Loucy (cell line): ENCODE measurements at regions not wholly inside any gene's neighbourhood (a gene's known extent, or its start where the extent isn't known, plus 50 kb on each side); places are given as distances from the start of the nearest gene placed in this dataset.

Source experiments
- EZH2phosphoT487 ChIP-seq: fragments of 200-600 bp; IDR thresholded peaks from 2 replicates; pipeline ENCODE4 v1.6.1; 2018; ENCODE audit warnings: antibody characterized with exemption, mild to moderate bottlenecking, moderate library complexity, borderline replicate concordance
- TF ChIP-seq, protein P1 (sequence below): fragments of 200-600 bp; sonication (generic); conservative IDR thresholded peaks from 2 replicates; pipeline ENCODE4 v1.5.1; 2014; ENCODE audit warnings: mild to moderate bottlenecking, antibody characterized with exemption, low read length

DNA sequence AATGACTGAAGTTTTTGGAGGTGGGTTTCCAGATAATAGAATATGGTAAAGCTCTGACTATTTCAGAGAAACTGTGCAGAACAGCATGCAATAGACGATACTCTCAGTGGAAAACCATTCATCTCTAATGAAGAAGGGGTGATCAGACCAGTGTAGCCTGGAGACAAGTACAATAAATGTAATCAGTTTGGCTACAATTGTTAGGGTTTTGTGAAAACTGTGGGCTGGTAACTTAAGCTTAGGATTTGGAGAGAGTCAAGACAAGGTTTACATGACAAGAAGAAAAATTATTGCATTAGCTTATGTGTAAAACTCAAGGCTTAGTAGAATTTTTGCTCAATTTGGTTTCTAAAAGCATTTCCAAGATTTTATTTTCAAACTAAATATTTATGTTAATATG lies 241.5 kb upstream of the ANKRD50 start:
- TF ChIP-seq, protein P1, sequence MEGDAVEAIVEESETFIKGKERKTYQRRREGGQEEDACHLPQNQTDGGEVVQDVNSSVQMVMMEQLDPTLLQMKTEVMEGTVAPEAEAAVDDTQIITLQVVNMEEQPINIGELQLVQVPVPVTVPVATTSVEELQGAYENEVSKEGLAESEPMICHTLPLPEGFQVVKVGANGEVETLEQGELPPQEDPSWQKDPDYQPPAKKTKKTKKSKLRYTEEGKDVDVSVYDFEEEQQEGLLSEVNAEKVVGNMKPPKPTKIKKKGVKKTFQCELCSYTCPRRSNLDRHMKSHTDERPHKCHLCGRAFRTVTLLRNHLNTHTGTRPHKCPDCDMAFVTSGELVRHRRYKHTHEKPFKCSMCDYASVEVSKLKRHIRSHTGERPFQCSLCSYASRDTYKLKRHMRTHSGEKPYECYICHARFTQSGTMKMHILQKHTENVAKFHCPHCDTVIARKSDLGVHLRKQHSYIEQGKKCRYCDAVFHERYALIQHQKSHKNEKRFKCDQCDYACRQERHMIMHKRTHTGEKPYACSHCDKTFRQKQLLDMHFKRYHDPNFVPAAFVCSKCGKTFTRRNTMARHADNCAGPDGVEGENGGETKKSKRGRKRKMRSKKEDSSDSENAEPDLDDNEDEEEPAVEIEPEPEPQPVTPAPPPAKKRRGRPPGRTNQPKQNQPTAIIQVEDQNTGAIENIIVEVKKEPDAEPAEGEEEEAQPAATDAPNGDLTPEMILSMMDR, result no peak
- no peak for TF ChIP-seq EZH2phosphoT487
